Peyer's patch (tissue), 4 donors: ENCODE measurements at regions not wholly inside any gene's neighbourhood (a gene's known extent, or its start where the extent isn't known, plus 50 kb on each side); places are given as distances from the start of the nearest gene placed in this dataset.

Experiments used
- POLR2A ChIP-seq, 2 donors: fragments of 450-650 bp; IDR thresholded peaks; one replicate each; pipeline ENCODE4 v1.5.1; 2017; ENCODE audit warnings: antibody characterized with exemption in 2 of 2, mild to moderate bottlenecking in 2 of 2, moderate library complexity in 2 of 2
- TF ChIP-seq, protein P1 (sequence below), 6 experiments: fragments of 450-650 bp in 4 of 6; fragments of 200-600 bp in 2 of 6; sonication (generic) in 1 of 6; IDR thresholded peaks; one replicate each; pipeline ENCODE4 v1.5.1; 2017 to 2019; ENCODE audit warnings: antibody characterized with exemption in 6 of 6, mild to moderate bottlenecking in 3 of 6, moderate library complexity in 1 of 6

DNA sequence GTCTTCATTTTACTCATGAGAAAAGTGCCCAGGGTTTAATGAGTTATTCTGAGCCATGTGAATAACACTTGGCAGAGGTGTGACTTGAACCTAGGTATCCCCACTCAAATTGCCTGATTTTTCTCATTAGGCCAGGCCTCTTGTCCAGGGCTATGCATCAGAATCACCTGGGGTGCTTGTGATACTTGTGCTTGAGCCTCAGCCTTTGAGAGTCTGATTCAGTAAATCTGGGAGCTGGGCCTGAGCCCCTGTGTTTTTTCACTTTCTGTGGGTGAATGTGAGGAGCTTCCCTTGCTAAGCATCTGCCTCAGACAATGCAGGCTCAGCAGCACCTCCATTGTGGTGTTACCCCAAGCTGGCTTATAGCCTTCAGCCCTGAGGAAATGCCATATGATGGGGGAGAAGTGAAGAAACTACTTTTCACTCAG, 127.1 kb downstream of the S1PR1 start:
- TF ChIP-seq, protein P1, sequence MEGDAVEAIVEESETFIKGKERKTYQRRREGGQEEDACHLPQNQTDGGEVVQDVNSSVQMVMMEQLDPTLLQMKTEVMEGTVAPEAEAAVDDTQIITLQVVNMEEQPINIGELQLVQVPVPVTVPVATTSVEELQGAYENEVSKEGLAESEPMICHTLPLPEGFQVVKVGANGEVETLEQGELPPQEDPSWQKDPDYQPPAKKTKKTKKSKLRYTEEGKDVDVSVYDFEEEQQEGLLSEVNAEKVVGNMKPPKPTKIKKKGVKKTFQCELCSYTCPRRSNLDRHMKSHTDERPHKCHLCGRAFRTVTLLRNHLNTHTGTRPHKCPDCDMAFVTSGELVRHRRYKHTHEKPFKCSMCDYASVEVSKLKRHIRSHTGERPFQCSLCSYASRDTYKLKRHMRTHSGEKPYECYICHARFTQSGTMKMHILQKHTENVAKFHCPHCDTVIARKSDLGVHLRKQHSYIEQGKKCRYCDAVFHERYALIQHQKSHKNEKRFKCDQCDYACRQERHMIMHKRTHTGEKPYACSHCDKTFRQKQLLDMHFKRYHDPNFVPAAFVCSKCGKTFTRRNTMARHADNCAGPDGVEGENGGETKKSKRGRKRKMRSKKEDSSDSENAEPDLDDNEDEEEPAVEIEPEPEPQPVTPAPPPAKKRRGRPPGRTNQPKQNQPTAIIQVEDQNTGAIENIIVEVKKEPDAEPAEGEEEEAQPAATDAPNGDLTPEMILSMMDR (IDR thresholded peaks at IDR 0.05): no peak
- TF ChIP-seq POLR2A (IDR thresholded peaks at IDR 0.05): no peak
